ENCODE measurements at regions not wholly inside any gene's neighbourhood (a gene's known extent, or its start where the extent isn't known, plus 50 kb on each side); places are given as distances from the start of the nearest gene placed in this dataset.

DNA sequence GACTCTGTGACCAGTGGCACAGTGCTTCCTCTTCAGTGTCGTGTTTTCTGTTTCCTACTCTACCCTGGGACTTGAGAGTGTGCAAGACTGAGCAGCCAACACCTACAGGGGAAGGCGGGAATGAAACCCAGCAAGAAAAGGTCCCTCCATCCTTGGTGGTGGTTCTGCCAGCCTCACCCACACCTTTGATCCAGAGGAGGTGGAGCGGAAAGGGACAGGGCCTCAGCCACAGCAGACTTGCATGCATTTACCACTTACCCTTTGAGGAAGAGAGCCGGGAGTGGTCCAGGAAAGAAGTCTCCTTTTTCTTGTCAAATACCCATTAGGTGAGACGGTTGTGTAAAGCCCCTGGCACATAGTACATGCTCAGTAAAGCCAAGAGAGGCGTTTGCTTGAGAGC lies 164.8 kb upstream of the ZNF536 start:
- Histone ChIP-seq H3K4me3 (no peak overlapping the region), H3K9me3 (no peaks in the 10 kb centered on the region), H3K27me3 (no peaks in the 10 kb centered on the region), H3K27ac (no peak overlapping the region), H3K4me1 (no peaks in the 10 kb centered on the region), H3K36me3 (no peaks in the 10 kb centered on the region)
- DNase-seq = no peak
- WGBS, 2 donors = 73 to 80% methylated on average over 6 of the region's 6 CpGs
- no peak for TF ChIP-seq CTCF (IDR thresholded peaks at IDR 0.05)
- TF ChIP-seq EP300 (IDR thresholded peaks at IDR 0.05) = no peak
- TF ChIP-seq POLR2AphosphoS5 (IDR thresholded peaks at IDR 0.05) = no peak
- TF ChIP-seq POLR2A (IDR thresholded peaks at IDR 0.05) = no peak
- ATAC-seq (ENCODE audit: low FRiP score in 2 of 2) = no peak

DNA sequence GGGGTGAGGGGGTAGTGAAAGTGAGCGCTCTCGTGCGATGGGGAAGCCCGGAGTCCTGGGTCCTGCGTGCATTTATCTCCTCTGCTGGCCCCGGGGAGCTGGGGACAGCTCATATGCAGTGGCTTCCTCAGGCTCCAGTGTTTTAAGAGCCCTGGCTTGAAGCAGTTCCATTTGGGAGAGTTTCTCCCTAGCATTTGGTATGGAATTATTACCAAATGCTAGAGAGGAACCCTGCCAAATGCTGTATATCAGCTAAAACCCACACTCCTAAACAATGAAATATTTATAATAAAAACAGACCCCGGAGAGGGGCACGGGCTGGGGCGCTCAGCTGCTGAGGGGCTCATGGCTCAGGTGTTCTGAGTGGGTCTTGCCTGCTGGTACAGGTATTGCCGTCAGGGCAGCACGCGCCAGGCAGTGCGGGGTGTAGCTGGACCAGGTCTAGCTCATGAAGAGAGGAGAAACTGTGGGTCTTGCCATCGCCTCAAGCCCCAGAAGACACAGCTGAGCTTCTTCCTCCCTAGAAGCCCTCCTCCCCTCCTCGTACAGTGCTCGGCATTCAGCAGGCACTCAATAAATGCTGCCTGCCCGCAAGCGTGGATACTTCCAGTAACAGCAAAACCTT lies 163.6 kb upstream of the ZNF536 start:
- 84 to 88% methylated on average over 11 to 18 of the region's 18 CpGs for WGBS, 2 donors
- DNase-seq (peak in 1 of 2 donors; percentile 58), ATAC-seq (ENCODE audit: low FRiP score in 2 of 2) (no peak)
- TF ChIP-seq CTCF (IDR thresholded peaks at IDR 0.05) (no peak), POLR2A (IDR thresholded peaks at IDR 0.05) (no peak), EP300 (IDR thresholded peaks at IDR 0.05) (no peak), POLR2AphosphoS5 (IDR thresholded peaks at IDR 0.05) (no peak)
- Histone ChIP-seq H3K36me3 (no peaks in the 10 kb centered on the region), H3K27ac (no peak overlapping the region), H3K9me3 (no peaks in the 10 kb centered on the region), H3K4me1 (no peaks in the 10 kb centered on the region), H3K27me3 (no peaks in the 10 kb centered on the region), H3K4me3 (no peak overlapping the region)

DNA sequence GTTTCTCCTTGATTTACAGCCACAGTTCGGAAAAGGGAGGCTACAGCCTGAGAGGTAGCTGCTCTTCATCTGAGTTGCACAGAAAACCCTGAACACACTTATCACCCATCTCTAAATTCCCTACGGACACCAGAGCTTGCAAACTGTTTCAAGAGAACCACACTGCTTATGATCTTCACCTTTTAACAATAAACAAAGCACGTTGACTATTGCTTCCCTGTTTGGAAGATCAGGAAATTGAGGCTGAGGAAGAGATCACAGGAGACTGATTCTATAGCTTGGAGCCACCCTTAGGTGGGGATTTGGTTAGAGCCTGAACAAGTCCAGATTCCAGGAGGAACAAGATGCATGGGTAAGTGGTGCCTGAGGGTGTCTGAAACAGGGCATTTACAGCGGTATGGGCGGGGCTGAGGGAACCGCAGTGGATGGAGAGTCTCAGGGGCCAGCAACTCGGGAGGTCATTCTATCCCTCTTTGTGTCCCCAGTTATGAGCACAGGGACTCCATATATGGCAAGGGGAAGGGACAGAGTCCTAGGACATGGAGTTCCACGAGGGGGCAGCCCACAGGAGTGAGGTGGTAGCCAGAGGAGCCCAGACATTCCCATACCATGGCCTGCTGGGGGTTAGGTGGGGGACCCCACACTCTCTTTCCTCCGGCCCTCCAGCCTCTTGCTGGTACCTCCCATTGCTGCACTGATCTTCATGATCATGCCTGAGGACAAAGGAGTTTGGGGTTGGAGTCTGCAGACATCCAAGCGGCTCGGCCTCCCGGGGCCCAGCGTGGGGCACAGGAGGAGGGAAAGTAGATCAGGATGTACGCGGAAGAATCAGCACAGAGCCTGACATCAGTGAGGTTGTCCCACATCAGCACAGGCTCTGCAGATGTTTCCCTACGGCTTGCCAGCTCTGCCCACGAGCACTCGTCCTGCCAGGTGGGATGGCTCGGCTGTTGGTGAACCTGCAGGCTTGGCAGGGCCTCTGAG lies 162.3 kb upstream of the ZNF536 start:
- ATAC-seq (ENCODE audit: low FRiP score in 2 of 2) = no peak
- peak in 1 of 2 donors; percentile 56 for DNase-seq
- Histone ChIP-seq H3K27me3 (no peaks in the 10 kb centered on the region), H3K36me3 (no peaks in the 10 kb centered on the region), H3K27ac (no peak overlapping the region), H3K4me3 (no peak overlapping the region), H3K9me3 (no peaks in the 10 kb centered on the region), H3K4me1 (no peaks in the 10 kb centered on the region)
- WGBS, 2 donors = 68 to 70% methylated on average over 15 to 19 of the region's 19 CpGs
- TF ChIP-seq POLR2A (IDR thresholded peaks at IDR 0.05) (no peak), CTCF (IDR thresholded peaks at IDR 0.05) (no peak), POLR2AphosphoS5 (IDR thresholded peaks at IDR 0.05) (no peak), EP300 (IDR thresholded peaks at IDR 0.05) (no peak)

DNA sequence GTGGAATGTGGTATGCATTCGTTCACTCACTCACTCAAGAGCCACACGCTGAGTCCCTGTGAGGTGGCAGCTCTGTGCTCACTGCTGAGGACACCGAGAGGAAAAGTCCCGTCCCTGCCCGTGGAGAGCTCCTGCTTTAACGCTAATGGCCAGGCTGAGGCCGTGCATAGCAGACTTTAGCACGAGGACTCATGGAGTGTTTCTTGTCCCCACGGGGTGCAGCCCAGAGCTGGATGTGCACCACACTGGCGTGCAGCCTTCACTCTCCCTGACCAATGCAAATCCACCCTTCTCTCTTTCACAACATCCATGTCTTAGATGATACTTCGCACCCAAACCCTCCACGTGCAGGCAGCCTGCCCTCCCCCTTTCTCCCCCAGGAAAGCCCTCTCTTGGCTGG lies 159.6 kb upstream of the ZNF536 start:
- TF ChIP-seq POLR2AphosphoS5 (IDR thresholded peaks at IDR 0.05) (no peak), POLR2A (IDR thresholded peaks at IDR 0.05) (no peak)

GRCh38 chr19:30214651-30215051 lies 157.5 kb upstream of the ZNF536 start:
- no peak for ATAC-seq (ENCODE audit: low FRiP score in 2 of 2)
- WGBS, 2 donors = 27 to 36% methylated on average over 4 of the region's 4 CpGs

More for the DNA sequence above, 159.6 kb upstream of the ZNF536 start:
- H3K27me3 ChIP-seq = peaks cover 0 to 2% (median 0%) of the 10 kb centered on the region in 4 donors
- ATAC-seq (ENCODE audit: low FRiP score in 2 of 2) = no peak
- no peak overlapping the region for H3K27ac ChIP-seq
- no peak for DNase-seq
- no peaks in the 10 kb centered on the region for H3K9me3 ChIP-seq
- 71 to 74% methylated on average over 8 to 12 of the region's 12 CpGs for WGBS, 2 donors
- H3K36me3 ChIP-seq = no peaks in the 10 kb centered on the region
- H3K4me3 ChIP-seq = no peak overlapping the region
- H3K4me1 ChIP-seq = no peaks in the 10 kb centered on the region

More at GRCh38 chr19:30214651-30215051, 157.5 kb upstream of the ZNF536 start:
- no peaks in the 10 kb centered on the region for H3K36me3 ChIP-seq
- TF ChIP-seq EP300 (IDR thresholded peaks at IDR 0.05) = no peak
- TF ChIP-seq CTCF (IDR thresholded peaks at IDR 0.05) = no peak
- TF ChIP-seq POLR2A (IDR thresholded peaks at IDR 0.05) = no peak
- no peak for TF ChIP-seq POLR2AphosphoS5 (IDR thresholded peaks at IDR 0.05)
- no peaks in the 10 kb centered on the region for H3K9me3 ChIP-seq
- H3K4me1 ChIP-seq = no peaks in the 10 kb centered on the region
- H3K27ac ChIP-seq = no peak overlapping the region
- no peak overlapping the region for H3K4me3 ChIP-seq
- DNase-seq = no peak
- peaks cover 0 to 4% (median 0%) of the 10 kb centered on the region in 4 donors for H3K27me3 ChIP-seq

Data from upper lobe of left lung (tissue), 6 donors.